Hepatocyte (in vitro differentiated cells): ENCODE measurements at regions not wholly inside any gene's neighbourhood (a gene's known extent, or its start where the extent isn't known, plus 50 kb on each side); places are given as distances from the start of the nearest gene placed in this dataset.
"Not testable (repeated sequence)": the region's sequence is repeated elsewhere in the genome, so short reads cannot be mapped to it uniquely, and the experiment has no call there.

Experiments
- DNase-seq: peaks from one replicate; pipeline ENCODE4 v3.0.0-alpha.2; 2016; ENCODE audit warnings: low spot score
- H2AFZ ChIP-seq: fragments of 200-600 bp; sonication (generic); 2 replicates; pipeline ENCODE4 v1.6.0; 2016; ENCODE audit warnings: antibody characterized with exemption, mild to moderate bottlenecking
- H3K27ac ChIP-seq: fragments of 200-600 bp; sonication (generic); 2 replicates; pipeline ENCODE4 v1.5.1; 2016; ENCODE audit warnings: mild to moderate bottlenecking
- H3K27me3 ChIP-seq: fragments of 200-600 bp; sonication (generic); 2 replicates; pipeline ENCODE4 v1.6.1; 2016
- H3K36me3 ChIP-seq: fragments of 200-600 bp; sonication (generic); replicated peaks from 2 replicates; pipeline ENCODE4 v1.5.1; 2016; ENCODE audit warnings: low read depth; ENCODE audit not compliant: insufficient read depth
- H3K4me1 ChIP-seq: fragments of 200-600 bp; sonication (generic); 2 replicates; pipeline ENCODE4 v1.5.1; 2016; ENCODE audit warnings: mild to moderate bottlenecking, moderate library complexity; ENCODE audit not compliant: insufficient read depth
- H3K4me2 ChIP-seq: fragments of 200-600 bp; sonication (generic); 2 replicates; pipeline ENCODE4 v1.6.0; 2016
- H3K4me3 ChIP-seq: fragments of 200-600 bp; sonication (generic); 2 replicates; pipeline ENCODE4 v1.5.1; 2016; ENCODE audit warnings: mild to moderate bottlenecking
- H3K79me2 ChIP-seq: fragments of 200-600 bp; sonication (generic); 2 replicates; pipeline ENCODE4 v1.6.0; 2017; ENCODE audit warnings: mild to moderate bottlenecking
- H3K9me2 ChIP-seq: fragments of 200-600 bp; sonication (generic); replicated peaks from 2 replicates; pipeline ENCODE4 v1.6.0; 2017; ENCODE audit warnings: mild to moderate bottlenecking; ENCODE audit not compliant: insufficient read depth
- H3K9me3 ChIP-seq: fragments of 200-600 bp; sonication (generic); 2 replicates; pipeline ENCODE4 v1.5.1; 2016; ENCODE audit warnings: low read depth, mild to moderate bottlenecking
- H4K20me1 ChIP-seq: fragments of 200-600 bp; sonication (generic); 2 replicates; pipeline ENCODE4 v1.6.0; 2016; ENCODE audit warnings: mild to moderate bottlenecking; ENCODE audit not compliant: insufficient read depth, poor library complexity, severe bottlenecking
- EZH2 ChIP-seq: fragments of 200-600 bp; sonication (generic); IDR thresholded peaks from 2 replicates; pipeline ENCODE4 v1.6.1; 2016; ENCODE audit warnings: antibody characterized with exemption, mild to moderate bottlenecking, borderline replicate concordance
- EZH2phosphoT487 ChIP-seq: fragments of 200-600 bp; sonication (generic); IDR thresholded peaks from one replicate; pipeline ENCODE4 v1.6.1; 2018; ENCODE audit warnings: antibody characterized with exemption, mild to moderate bottlenecking, low read depth, moderate library complexity; ENCODE audit not compliant: unreplicated experiment, severe bottlenecking
- WGBS: methylation state at CpG from one replicate; pipeline ENCODE4 v1.1.6; 2016; ENCODE audit warnings: low lambda C conversion rate; ENCODE audit errors: missing lambda C conversion rate; 5-methylcytosine and 5-hydroxymethylcytosine counted together
- TF ChIP-seq, protein P1 (sequence below): fragments of 200-600 bp; sonication (generic); IDR thresholded peaks from 2 replicates; pipeline ENCODE4 v1.5.1; 2016; ENCODE audit warnings: antibody characterized with exemption, mild to moderate bottlenecking; ENCODE audit not compliant: poor library complexity

DNA sequence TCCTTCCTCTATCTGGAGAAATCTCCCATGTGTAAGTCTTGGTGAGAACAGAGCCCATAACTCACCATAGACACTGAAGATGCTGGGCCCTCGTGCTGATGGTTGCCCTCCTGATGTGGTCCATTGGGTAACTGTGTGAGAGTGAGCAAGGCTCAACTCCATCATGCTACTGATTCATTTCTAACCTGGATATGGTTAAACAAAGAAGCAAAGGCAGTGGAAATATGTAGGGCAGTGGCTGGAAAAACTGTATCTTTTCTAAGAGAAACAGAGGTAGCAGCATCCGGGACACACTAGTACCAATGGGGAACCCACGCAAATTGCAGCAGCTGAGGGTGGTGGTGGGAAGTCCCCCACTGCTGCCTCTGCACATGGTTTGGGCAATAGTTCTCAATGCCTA, 221.7 kb downstream of the KLF6 start:
- Histone ChIP-seq H3K4me2 (no peak overlapping the region), H3K4me1 (no peaks in the 10 kb centered on the region), H3K36me3 (no peaks in the 10 kb centered on the region), H3K79me2 (no peaks in the 10 kb centered on the region), H4K20me1 (no peaks in the 10 kb centered on the region), H3K9me2 (no peaks in the 10 kb centered on the region), H3K4me3 (no peak overlapping the region), H3K27me3 (no peaks in the 10 kb centered on the region), H3K27ac (no peak overlapping the region), H2AFZ (no peak overlapping the region), H3K9me3 (no peaks in the 10 kb centered on the region)
- WGBS: 85% methylated on average over 3 of the region's 3 CpGs
- TF ChIP-seq EZH2: no peak
- TF ChIP-seq, protein P1, sequence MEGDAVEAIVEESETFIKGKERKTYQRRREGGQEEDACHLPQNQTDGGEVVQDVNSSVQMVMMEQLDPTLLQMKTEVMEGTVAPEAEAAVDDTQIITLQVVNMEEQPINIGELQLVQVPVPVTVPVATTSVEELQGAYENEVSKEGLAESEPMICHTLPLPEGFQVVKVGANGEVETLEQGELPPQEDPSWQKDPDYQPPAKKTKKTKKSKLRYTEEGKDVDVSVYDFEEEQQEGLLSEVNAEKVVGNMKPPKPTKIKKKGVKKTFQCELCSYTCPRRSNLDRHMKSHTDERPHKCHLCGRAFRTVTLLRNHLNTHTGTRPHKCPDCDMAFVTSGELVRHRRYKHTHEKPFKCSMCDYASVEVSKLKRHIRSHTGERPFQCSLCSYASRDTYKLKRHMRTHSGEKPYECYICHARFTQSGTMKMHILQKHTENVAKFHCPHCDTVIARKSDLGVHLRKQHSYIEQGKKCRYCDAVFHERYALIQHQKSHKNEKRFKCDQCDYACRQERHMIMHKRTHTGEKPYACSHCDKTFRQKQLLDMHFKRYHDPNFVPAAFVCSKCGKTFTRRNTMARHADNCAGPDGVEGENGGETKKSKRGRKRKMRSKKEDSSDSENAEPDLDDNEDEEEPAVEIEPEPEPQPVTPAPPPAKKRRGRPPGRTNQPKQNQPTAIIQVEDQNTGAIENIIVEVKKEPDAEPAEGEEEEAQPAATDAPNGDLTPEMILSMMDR: no peak
- no peak for TF ChIP-seq EZH2phosphoT487
- no peak for DNase-seq

DNA sequence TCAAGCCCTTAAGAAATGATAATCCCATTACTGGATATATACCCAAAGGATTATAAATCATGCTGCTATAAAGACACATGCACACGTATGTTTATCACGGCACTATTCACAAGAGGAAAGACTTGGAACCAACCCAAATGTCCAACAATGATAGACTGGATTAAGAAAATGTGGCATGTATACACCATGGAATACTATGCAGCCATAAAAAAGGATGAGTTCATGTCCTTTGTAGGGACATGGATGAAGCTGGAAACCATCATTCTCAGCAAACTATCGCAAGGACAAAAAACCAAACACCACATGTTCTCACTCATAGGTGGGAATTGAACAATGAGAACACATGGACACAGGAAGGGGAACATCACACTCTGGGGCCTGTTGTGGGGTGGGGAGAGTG, 224.4 kb downstream of the KLF6 start:
- not testable (repeated sequence) for H4K20me1 ChIP-seq, H3K4me1 ChIP-seq, H3K4me3 ChIP-seq, DNase-seq, H3K9me3 ChIP-seq, H3K27me3 ChIP-seq, H3K9me2 ChIP-seq, H3K27ac ChIP-seq, H3K36me3 ChIP-seq, H2AFZ ChIP-seq, H3K79me2 ChIP-seq, H3K4me2 ChIP-seq
- WGBS: 93% methylated on average over 3 of the region's 3 CpGs

DNA sequence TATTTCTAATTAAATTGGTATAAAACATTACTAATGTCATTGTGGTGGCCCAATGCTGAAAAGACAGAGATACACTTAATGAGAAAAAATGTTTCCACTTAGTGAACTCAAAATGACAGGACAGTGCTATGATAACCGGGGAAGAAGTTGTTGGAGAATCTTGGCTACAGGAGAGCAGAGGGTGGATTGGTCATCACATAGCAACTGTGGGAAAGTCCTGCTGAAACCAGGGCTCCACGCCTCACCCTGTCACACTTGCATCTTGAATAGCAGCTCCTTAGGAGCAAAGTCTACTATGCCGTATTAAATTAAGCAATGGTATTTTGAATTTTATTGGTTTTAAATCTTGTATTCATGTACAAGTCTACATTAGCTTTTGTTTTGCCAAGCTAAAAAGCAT, 225.5 kb downstream of the KLF6 start:
- H3K4me1 ChIP-seq: no peaks in the 10 kb centered on the region
- H3K27ac ChIP-seq: no peak overlapping the region
- no peak for DNase-seq
- H3K27me3 ChIP-seq: no peaks in the 10 kb centered on the region
- H3K36me3 ChIP-seq: no peaks in the 10 kb centered on the region
- H3K79me2 ChIP-seq: no peaks in the 10 kb centered on the region
- H4K20me1 ChIP-seq: no peaks in the 10 kb centered on the region
- H2AFZ ChIP-seq: no peak overlapping the region
- no peak overlapping the region for H3K4me3 ChIP-seq
- H3K9me3 ChIP-seq: no peaks in the 10 kb centered on the region
- no peak for TF ChIP-seq EZH2phosphoT487
- TF ChIP-seq, protein P1: no peak
- TF ChIP-seq EZH2: no peak
- H3K4me2 ChIP-seq: no peak overlapping the region
- H3K9me2 ChIP-seq: no peaks in the 10 kb centered on the region
- 95% methylated on average over 3 of the region's 3 CpGs for WGBS

DNA sequence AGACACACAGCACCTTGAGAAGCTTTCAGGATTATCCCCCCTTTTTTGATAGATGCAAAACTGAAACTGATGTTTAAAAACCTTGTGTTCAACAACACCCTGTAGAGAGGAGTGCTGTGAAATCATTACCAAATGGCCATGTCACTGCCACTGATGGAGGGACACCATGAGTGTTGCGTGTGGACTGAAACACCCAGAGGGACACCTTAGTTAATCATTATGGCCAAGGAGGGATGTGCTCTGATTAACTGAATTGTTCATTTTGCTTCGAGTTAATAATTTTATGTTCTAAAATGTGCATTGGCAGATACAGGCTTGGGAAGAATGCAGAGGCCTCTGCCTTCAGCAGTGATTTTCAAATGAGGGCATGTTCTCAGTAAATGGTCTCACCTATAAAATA, 226.0 kb downstream of the KLF6 start:
- 97% methylated on average over 2 of the region's 2 CpGs for WGBS
- Histone ChIP-seq H3K4me2 (no peak overlapping the region), H4K20me1 (no peaks in the 10 kb centered on the region), H3K4me1 (no peaks in the 10 kb centered on the region), H3K4me3 (no peak overlapping the region), H3K9me2 (no peaks in the 10 kb centered on the region), H3K36me3 (no peaks in the 10 kb centered on the region), H3K27ac (no peak overlapping the region), H3K9me3 (no peaks in the 10 kb centered on the region), H3K79me2 (no peaks in the 10 kb centered on the region), H2AFZ (no peak overlapping the region), H3K27me3 (no peaks in the 10 kb centered on the region)
- DNase-seq: no peak
- TF ChIP-seq EZH2phosphoT487: no peak
- TF ChIP-seq, protein P1: no peak
- TF ChIP-seq EZH2: no peak

DNA sequence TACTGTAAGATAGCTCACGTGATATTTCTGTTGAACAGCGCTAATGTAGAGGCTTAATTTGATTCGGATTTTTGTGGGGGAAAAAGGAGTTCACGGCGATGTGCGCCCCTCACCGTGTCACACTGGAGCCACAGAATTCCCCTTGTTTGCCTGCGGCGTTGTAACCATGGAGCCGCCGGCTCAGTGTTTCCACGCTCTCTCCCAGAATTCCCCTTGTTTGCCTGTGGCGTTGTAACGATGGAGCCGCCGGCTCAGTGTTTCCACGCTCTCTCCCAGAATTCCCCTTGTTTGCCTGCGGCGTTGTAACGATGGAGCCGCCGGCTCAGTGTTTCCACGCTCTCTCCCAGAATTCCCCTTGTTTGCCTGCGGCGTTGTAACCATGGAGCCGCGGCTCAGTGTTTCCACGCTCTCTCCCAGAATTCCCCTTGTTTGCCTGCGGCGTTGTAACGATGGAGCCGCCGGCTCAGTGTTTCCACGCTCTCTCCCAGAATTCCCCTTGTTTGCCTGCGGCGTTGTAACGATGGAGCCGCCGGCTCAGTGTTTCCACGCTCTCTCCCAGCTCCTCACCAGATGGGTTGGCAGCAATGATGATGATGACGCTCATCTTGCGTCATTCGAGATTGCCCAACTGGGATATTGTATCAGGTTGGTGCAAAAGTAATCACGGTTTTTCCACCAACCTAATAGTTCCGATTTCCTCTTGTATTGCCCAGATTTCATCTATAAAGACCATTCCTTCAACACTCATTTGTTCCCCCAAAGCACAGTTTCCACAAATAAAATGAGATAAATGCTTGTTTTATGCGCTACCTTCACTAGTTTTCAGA, 228.6 kb downstream of the KLF6 start:
- H3K79me2 ChIP-seq, H3K4me2 ChIP-seq, H3K4me1 ChIP-seq, H3K9me2 ChIP-seq, H3K27ac ChIP-seq, H4K20me1 ChIP-seq, DNase-seq, H3K9me3 ChIP-seq, H3K4me3 ChIP-seq, H3K27me3 ChIP-seq, H2AFZ ChIP-seq, H3K36me3 ChIP-seq: not testable (repeated sequence)
- 99% methylated on average over 23 of the region's 46 CpGs for whole genome bisulfite sequencing
